Activated CD4-positive, alpha-beta T cell treated with anti-CD3 and anti-CD28 coated beads, Interleukin-10, Interleukin-2, amounts not matched to agents 100 ng/mL and 50 ng/mL, durations not matched to agents 16 hours and 8 hours (primary cell): ENCODE measurements at regions not wholly inside any gene's neighbourhood (a gene's known extent, or its start where the extent isn't known, plus 50 kb on each side); places are given as distances from the start of the nearest gene placed in this dataset.
A peak's percentile ranks its signal among the peaks of the same experiment; 100 is the strongest.
"Not testable (repeated sequence)": the region's sequence is repeated elsewhere in the genome, so short reads cannot be mapped to it uniquely, and the experiment has no call there.

Source experiments
- DNase-seq: peaks from one replicate; pipeline ENCODE4 v3.0.0-alpha.2; 2020

- DNase-seq, result no peak
Observed at GRCh38 chrX:39418731-39419638, 617.7 kb downstream of the MID1IP1 start.

- DNase-seq, result no peak
Observed at GRCh38 chrX:39421006-39421405, 619.7 kb downstream of the MID1IP1 start.

- DNase-seq, result no peak
Observed at GRCh38 chrX:39425124-39425806, 624.0 kb downstream of the MID1IP1 start.

GRCh38 chrX:39426101-39426500 is 624.8 kb downstream of the MID1IP1 start:
- DNase-seq, result no peak

- DNase-seq, result no peak
Observed at GRCh38 chrX:39427492-39427891, 626.2 kb downstream of the MID1IP1 start.

GRCh38 chrX:39427906-39428305 is 626.6 kb downstream of the MID1IP1 start:
- peak; percentile 25 for DNase-seq

GRCh38 chrX:39430551-39430950 is 629.3 kb downstream of the MID1IP1 start:
- DNase-seq, result no peak

GRCh38 chrX:39431893-39432292 is 630.6 kb downstream of the MID1IP1 start:
- no peak for DNase-seq

- DNase-seq, result not testable (repeated sequence)
Observed at GRCh38 chrX:39434671-39435070, 633.4 kb downstream of the MID1IP1 start.

- DNase-seq, result not testable (repeated sequence)
Observed at GRCh38 chrX:39436538-39436937, 635.3 kb downstream of the MID1IP1 start.

GRCh38 chrX:39437670-39438441 is 636.6 kb downstream of the MID1IP1 start:
- DNase-seq, result no peak

- no peak for DNase-seq
Observed at GRCh38 chrX:39438603-39439602, 637.6 kb downstream of the MID1IP1 start.

- peak; percentile 30 for DNase-seq
Observed at GRCh38 chrX:39439906-39440798, 638.9 kb downstream of the MID1IP1 start.

- no peak for DNase-seq
Observed at GRCh38 chrX:39440799-39441284, 639.6 kb downstream of the MID1IP1 start.

GRCh38 chrX:39442332-39442731 is 641.1 kb downstream of the MID1IP1 start:
- no peak for DNase-seq

GRCh38 chrX:39443240-39443639 is 642.0 kb downstream of the MID1IP1 start:
- DNase-seq, result no peak

- peak; percentile 19 for DNase-seq
Observed at GRCh38 chrX:39445336-39445735, 644.1 kb downstream of the MID1IP1 start.

GRCh38 chrX:39449352-39449751 is 648.1 kb downstream of the MID1IP1 start:
- DNase-seq, result no peak

- no peak for DNase-seq
Observed at GRCh38 chrX:39450234-39450977, 647.4 kb downstream of the BCOR start.

GRCh38 chrX:39451046-39451445 is 646.7 kb downstream of the BCOR start:
- no peak for DNase-seq
